Hepatocyte (in vitro differentiated cells): ENCODE measurements at regions not wholly inside any gene's neighbourhood (a gene's known extent, or its start where the extent isn't known, plus 50 kb on each side); places are given as distances from the start of the nearest gene placed in this dataset.

ENCODE experiments used
- EZH2 ChIP-seq: fragments of 200-600 bp; sonication (generic); IDR thresholded peaks from 2 replicates; pipeline ENCODE4 v1.6.1; 2016; ENCODE audit warnings: antibody characterized with exemption, mild to moderate bottlenecking, borderline replicate concordance
- TF ChIP-seq, protein P1 (sequence below): fragments of 200-600 bp; sonication (generic); IDR thresholded peaks from 2 replicates; pipeline ENCODE4 v1.5.1; 2016; ENCODE audit warnings: antibody characterized with exemption, mild to moderate bottlenecking; ENCODE audit not compliant: poor library complexity

DNA sequence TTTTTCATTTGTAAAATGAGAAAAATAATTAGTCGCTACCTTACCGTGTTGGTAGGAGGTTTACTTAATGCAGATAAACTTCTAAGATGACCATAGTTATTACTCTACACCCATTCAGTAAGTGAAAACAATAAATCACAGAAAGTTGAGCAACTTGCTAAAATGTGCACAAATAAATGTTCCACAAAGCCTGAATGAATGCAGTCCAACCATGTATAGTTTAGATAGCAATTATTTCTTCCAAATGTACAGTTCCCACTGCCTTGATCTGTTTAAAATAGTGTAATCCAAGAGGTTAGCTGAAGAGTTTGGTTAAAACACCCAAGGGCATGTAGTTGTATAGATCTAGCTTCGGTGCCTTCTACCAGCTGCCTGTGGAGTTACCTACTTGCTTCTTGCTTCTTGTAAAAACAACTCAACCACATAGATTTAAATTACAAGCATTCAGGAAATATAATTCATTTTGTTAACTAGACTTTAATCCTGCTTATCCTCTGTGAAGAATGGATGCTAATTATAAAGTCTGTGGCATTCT lies 106.3 kb upstream of the CARD18 start:
- TF ChIP-seq, protein P1, sequence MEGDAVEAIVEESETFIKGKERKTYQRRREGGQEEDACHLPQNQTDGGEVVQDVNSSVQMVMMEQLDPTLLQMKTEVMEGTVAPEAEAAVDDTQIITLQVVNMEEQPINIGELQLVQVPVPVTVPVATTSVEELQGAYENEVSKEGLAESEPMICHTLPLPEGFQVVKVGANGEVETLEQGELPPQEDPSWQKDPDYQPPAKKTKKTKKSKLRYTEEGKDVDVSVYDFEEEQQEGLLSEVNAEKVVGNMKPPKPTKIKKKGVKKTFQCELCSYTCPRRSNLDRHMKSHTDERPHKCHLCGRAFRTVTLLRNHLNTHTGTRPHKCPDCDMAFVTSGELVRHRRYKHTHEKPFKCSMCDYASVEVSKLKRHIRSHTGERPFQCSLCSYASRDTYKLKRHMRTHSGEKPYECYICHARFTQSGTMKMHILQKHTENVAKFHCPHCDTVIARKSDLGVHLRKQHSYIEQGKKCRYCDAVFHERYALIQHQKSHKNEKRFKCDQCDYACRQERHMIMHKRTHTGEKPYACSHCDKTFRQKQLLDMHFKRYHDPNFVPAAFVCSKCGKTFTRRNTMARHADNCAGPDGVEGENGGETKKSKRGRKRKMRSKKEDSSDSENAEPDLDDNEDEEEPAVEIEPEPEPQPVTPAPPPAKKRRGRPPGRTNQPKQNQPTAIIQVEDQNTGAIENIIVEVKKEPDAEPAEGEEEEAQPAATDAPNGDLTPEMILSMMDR: no peak
- no peak for TF ChIP-seq EZH2
